HG02852 (cell line): ENCODE measurements at regions not wholly inside any gene's neighbourhood (a gene's known extent, or its start where the extent isn't known, plus 50 kb on each side); places are given as distances from the start of the nearest gene placed in this dataset.
"Not testable (repeated sequence)": the region's sequence is repeated elsewhere in the genome, so short reads cannot be mapped to it uniquely, and the experiment has no call there.

Source experiments
- ATAC-seq: cut with Tn5 transposase; IDR thresholded peaks from one replicate; pipeline ENCODE4 v1.9.1; 2021; ENCODE audit warnings: mild to moderate bottlenecking, moderate library complexity; ENCODE audit not compliant: unreplicated experiment

DNA sequence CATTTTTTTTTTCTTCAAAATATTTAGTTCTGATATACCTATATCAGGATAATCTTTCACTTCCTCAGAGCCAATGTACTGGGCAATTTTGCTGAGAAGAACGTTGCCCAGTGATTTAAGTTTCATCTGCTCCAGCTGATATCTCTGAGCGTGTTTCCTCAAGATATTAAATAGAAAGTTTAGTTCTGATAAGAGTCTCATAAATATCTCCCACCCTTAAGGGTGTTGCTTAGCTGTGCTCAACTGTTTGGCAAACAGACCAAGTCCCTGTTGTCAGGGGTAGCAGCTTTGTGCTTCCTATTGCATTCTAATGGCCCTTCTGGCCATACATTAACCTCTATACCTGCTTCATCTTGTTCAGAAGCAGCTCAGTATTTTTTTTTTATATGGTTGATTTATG, 84.7 kb upstream of the GPR141 start:
- no peak for ATAC-seq

GRCh38 chr7:37601321-37601720, 82.2 kb upstream of the GPR141 start:
- ATAC-seq: no peak

DNA sequence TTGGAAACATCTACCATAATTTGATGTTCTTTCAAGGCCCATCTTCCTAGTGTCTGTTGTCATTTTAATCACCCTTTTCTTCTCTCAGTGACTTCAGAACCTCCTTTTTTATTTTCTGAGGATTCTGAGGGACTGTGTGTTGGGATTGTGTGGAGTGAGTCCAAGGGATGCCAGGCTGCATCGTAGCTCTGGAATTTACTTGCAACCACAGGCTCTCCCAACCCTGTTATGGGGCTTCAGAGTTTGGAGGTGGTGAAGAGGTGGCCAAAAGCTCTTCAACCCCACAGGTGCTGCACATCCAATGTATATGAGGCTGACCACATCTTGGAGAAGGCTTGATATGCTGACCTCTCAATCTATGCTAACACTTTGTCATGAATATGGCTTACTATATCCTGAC, 79.5 kb upstream of the GPR141 start:
- ATAC-seq: no peak

- not testable (repeated sequence) for ATAC-seq
Observed at GRCh38 chr7:37617406-37617805, 66.2 kb upstream of the GPR141 start.

DNA sequence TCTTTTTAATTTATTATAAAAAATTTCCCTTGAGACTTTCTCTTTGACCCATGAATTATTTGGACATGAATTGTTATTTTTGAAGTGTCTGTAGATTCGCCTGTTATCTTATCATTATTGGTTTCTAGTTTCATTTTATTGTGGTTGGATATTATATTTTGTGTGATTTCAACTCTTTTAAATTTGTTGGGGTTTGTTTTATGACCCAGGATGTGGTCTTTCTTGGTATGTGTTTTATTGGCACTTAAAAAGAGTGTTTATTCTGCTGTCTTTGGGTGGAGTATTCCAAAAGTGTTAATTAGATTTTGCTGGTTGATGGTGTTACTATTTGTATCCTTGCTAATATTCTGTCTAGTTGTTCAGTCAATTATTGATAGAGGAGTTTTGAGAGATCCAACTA, 50.5 kb upstream of the GPR141 start:
- ATAC-seq: no peak
